Upper lobe of left lung (tissue), 6 donors: ENCODE measurements at regions not wholly inside any gene's neighbourhood (a gene's known extent, or its start where the extent isn't known, plus 50 kb on each side); places are given as distances from the start of the nearest gene placed in this dataset.

Source experiments
- ATAC-seq, 2 donors: fragments of 200-7000 bp; cut with Tn5 transposase; one replicate each; pipeline ENCODE4 v1.9.1; 2022; ENCODE audit warnings: mild to moderate bottlenecking in 2 of 2, moderate library complexity in 2 of 2; ENCODE audit not compliant: low FRiP score in 2 of 2
- DNase-seq, 2 donors: peaks; one replicate each; pipeline ENCODE4 v3.0.0-alpha.2; 2019 to 2020
- H3K27ac ChIP-seq, 4 donors: fragments of 200-600 bp; sonication (generic); one replicate each; pipeline ENCODE4 v1.5.1; 2016 to 2019
- H3K27me3 ChIP-seq, 4 donors: fragments of 200-600 bp; sonication (generic); one replicate each; pipeline ENCODE4 v1.5.1; 2017 to 2019
- H3K36me3 ChIP-seq, 4 donors: fragments of 200-600 bp; sonication (generic); one replicate each; pipeline ENCODE4 v1.5.1; 2016 to 2019
- H3K4me1 ChIP-seq, 4 donors: fragments of 200-600 bp; sonication (generic); one replicate each; pipeline ENCODE4 v1.5.1; 2018 to 2019
- H3K4me3 ChIP-seq, 4 donors: fragments of 200-600 bp; sonication (generic); one replicate each; pipeline ENCODE4 v1.5.1; 2017 to 2019; ENCODE audit warnings: mild to moderate bottlenecking in 2 of 4, moderate library complexity in 1 of 4
- H3K9me3 ChIP-seq, 4 donors: fragments of 200-600 bp; sonication (generic); one replicate each; pipeline ENCODE4 v1.5.1; 2018 to 2019
- CTCF ChIP-seq, 6 experiments: fragments of 450-650 bp in 4 of 6; fragments of 200-600 bp in 2 of 6; sonication (generic) in 2 of 6; IDR thresholded peaks; one replicate each; pipeline ENCODE4 v1.5.1; 2016 to 2019; ENCODE audit warnings: antibody characterized with exemption in 6 of 6
- EP300 ChIP-seq, 4 donors: sonication (generic); formaldehyde crosslinking; IDR thresholded peaks; one replicate each; pipeline ENCODE4 v1.5.1; 2017; ENCODE audit warnings: antibody characterized with exemption in 4 of 4, control low read depth in 2 of 4
- POLR2A ChIP-seq, 4 donors: fragments of 450-650 bp; IDR thresholded peaks; one replicate each; pipeline ENCODE4 v1.5.1; 2016 to 2017; ENCODE audit warnings: antibody characterized with exemption in 4 of 4, mild to moderate bottlenecking in 2 of 4
- POLR2AphosphoS5 ChIP-seq, 2 donors: sonication (generic); formaldehyde crosslinking; IDR thresholded peaks; one replicate each; pipeline ENCODE4 v1.5.1; 2017; ENCODE audit warnings: antibody characterized with exemption in 2 of 2
- WGBS, 2 donors: methylation state at CpG; one replicate each; pipeline ENCODE4 v1.1.5; 2017 to 2018; 5-methylcytosine and 5-hydroxymethylcytosine counted together
- donor health status: DM: no; HTN: no; CAD: no; lungs with moderate emphysema.
- donor health status: DM: no; HTN: yes; CAD: no; lungs with severe emphysema.

GRCh38 chr2:123864416-123864815 lies 160.7 kb upstream of the CNTNAP5 start:
- Histone ChIP-seq H3K4me3 (no peak overlapping the region), H3K4me1 (no peaks in the 10 kb centered on the region), H3K27me3 (no peaks in the 10 kb centered on the region), H3K9me3 (peaks cover 0 to 6% (median 1%) of the 10 kb centered on the region in 4 donors), H3K36me3 (no peaks in the 10 kb centered on the region), H3K27ac (no peak overlapping the region)
- TF ChIP-seq CTCF (IDR thresholded peaks at IDR 0.05) (no peak), EP300 (IDR thresholded peaks at IDR 0.05) (no peak), POLR2AphosphoS5 (IDR thresholded peaks at IDR 0.05) (no peak), POLR2A (IDR thresholded peaks at IDR 0.05) (no peak)
- 57 to 65% methylated on average over 1 of the region's 1 CpG for WGBS, 2 donors
- DNase-seq (no peak), ATAC-seq (no peak)

- Histone ChIP-seq H3K36me3 (no peaks in the 10 kb centered on the region), H3K9me3 (no peaks in the 10 kb centered on the region), H3K4me1 (no peaks in the 10 kb centered on the region), H3K4me3 (no peak overlapping the region), H3K27me3 (no peaks in the 10 kb centered on the region), H3K27ac (no peak overlapping the region)
- DNase-seq = no peak
- 70 to 74% methylated on average over 6 of the region's 6 CpGs for WGBS, 2 donors
- ATAC-seq = no peak
- TF ChIP-seq CTCF (IDR thresholded peaks at IDR 0.05) (no peak), POLR2AphosphoS5 (IDR thresholded peaks at IDR 0.05) (no peak), POLR2A (IDR thresholded peaks at IDR 0.05) (no peak), EP300 (IDR thresholded peaks at IDR 0.05) (no peak)
Observed at GRCh38 chr2:123870206-123870880, 154.7 kb upstream of the CNTNAP5 start.

- no peak for DNase-seq
- Histone ChIP-seq H3K27ac (no peak overlapping the region), H3K4me3 (no peak overlapping the region), H3K27me3 (no peaks in the 10 kb centered on the region), H3K4me1 (no peaks in the 10 kb centered on the region), H3K36me3 (no peaks in the 10 kb centered on the region), H3K9me3 (no peaks in the 10 kb centered on the region)
- TF ChIP-seq CTCF (IDR thresholded peaks at IDR 0.05) (no peak), EP300 (IDR thresholded peaks at IDR 0.05) (no peak), POLR2AphosphoS5 (IDR thresholded peaks at IDR 0.05) (no peak), POLR2A (IDR thresholded peaks at IDR 0.05) (no peak)
- no peak for ATAC-seq
- WGBS, 2 donors = 84 to 91% methylated on average over 4 of the region's 4 CpGs
Observed at GRCh38 chr2:123870881-123871276, 154.2 kb upstream of the CNTNAP5 start.

- Histone ChIP-seq H3K36me3 (no peaks in the 10 kb centered on the region), H3K27me3 (no peaks in the 10 kb centered on the region), H3K4me1 (no peaks in the 10 kb centered on the region), H3K27ac (no peak overlapping the region), H3K4me3 (no peak overlapping the region), H3K9me3 (peaks cover 0 to 7% (median 3%) of the 10 kb centered on the region in 4 donors)
- 84 to 92% methylated on average over 3 of the region's 3 CpGs for WGBS, 2 donors
- DNase-seq (no peak), ATAC-seq (no peak)
- TF ChIP-seq EP300 (IDR thresholded peaks at IDR 0.05) (no peak), POLR2A (IDR thresholded peaks at IDR 0.05) (no peak), POLR2AphosphoS5 (IDR thresholded peaks at IDR 0.05) (no peak)
Observed at GRCh38 chr2:123890148-123890547, 134.9 kb upstream of the CNTNAP5 start.

- Histone ChIP-seq H3K4me1 (no peaks in the 10 kb centered on the region), H3K9me3 (peaks cover 0 to 7% (median 3%) of the 10 kb centered on the region in 4 donors), H3K4me3 (no peak overlapping the region), H3K27ac (no peak overlapping the region), H3K27me3 (no peaks in the 10 kb centered on the region), H3K36me3 (no peaks in the 10 kb centered on the region)
- TF ChIP-seq EP300 (IDR thresholded peaks at IDR 0.05) (no peak), CTCF (IDR thresholded peaks at IDR 0.05) (no peak), POLR2A (IDR thresholded peaks at IDR 0.05) (no peak), POLR2AphosphoS5 (IDR thresholded peaks at IDR 0.05) (no peak)
- ATAC-seq = no peak
- DNase-seq = no peak
- WGBS, 2 donors = 79 to 86% methylated on average over 1 of the region's 1 CpG
Observed at GRCh38 chr2:123894167-123894566, 130.9 kb upstream of the CNTNAP5 start.
